HEK293 (cell line): ENCODE measurements at regions not wholly inside any gene's neighbourhood (a gene's known extent, or its start where the extent isn't known, plus 50 kb on each side); places are given as distances from the start of the nearest gene placed in this dataset.

ENCODE experiments used
- TCF7L2 ChIP-seq: IDR thresholded peaks from 2 replicates; pipeline ENCODE4 v1.6.1; 2011; ENCODE audit warnings: low read depth, mild to moderate bottlenecking, inconsistent platforms, low read length, moderate library complexity, borderline replicate concordance
- ZNF274 ChIP-seq, 2 experiments: fragments of 200-500 bp in 1 of 2; fragments of 450-650 bp in 1 of 2; sonication (Bioruptor generic) in 1 of 2; formaldehyde crosslinking in 1 of 2; IDR thresholded peaks; 2 replicates each; pipeline versions ENCODE4 v1.5.1 to v1.6.1; 2014 to 2016; ENCODE audit warnings: borderline replicate concordance in 1 of 2, inconsistent platforms in 1 of 2, low read length in 1 of 2, missing biosample characterization in 1 of 2, missing genetic modification characterization in 1 of 2
- ZNF416 ChIP-seq: fragments of 450-650 bp; formaldehyde crosslinking; IDR thresholded peaks from 2 replicates; pipeline ENCODE4 v1.5.1; 2016; ENCODE audit warnings: missing biosample characterization, missing genetic modification characterization
- ZNF473 ChIP-seq: fragments of 450-650 bp; formaldehyde crosslinking; IDR thresholded peaks from 2 replicates; pipeline ENCODE4 v1.5.1; 2017; ENCODE audit warnings: missing biosample characterization, missing genetic modification characterization
- ZNF48 ChIP-seq: fragments of 450-650 bp; formaldehyde crosslinking; IDR thresholded peaks from 2 replicates; pipeline ENCODE4 v1.5.1; 2016; ENCODE audit warnings: missing biosample characterization, missing genetic modification characterization
- ZNF571 ChIP-seq: fragments of 450-650 bp; formaldehyde crosslinking; IDR thresholded peaks from 2 replicates; pipeline ENCODE4 v1.5.0; 2017; ENCODE audit warnings: missing biosample characterization, missing genetic modification characterization
- ZNF776 ChIP-seq: fragments of 450-650 bp; formaldehyde crosslinking; IDR thresholded peaks from 2 replicates; pipeline ENCODE4 v1.5.0; 2017; ENCODE audit warnings: missing biosample characterization, missing genetic modification characterization, borderline replicate concordance
- TF ChIP-seq, protein P1 (sequence below): fragments of 450-650 bp; formaldehyde crosslinking; IDR thresholded peaks from 2 replicates; pipeline ENCODE4 v1.5.1; 2016; ENCODE audit warnings: missing biosample characterization, missing genetic modification characterization
- TF ChIP-seq, protein P2 (sequence below): fragments of 450-650 bp; formaldehyde crosslinking; IDR thresholded peaks from 2 replicates; pipeline ENCODE4 v1.5.1; 2016; ENCODE audit warnings: missing biosample characterization, missing genetic modification characterization
- TF ChIP-seq, protein P3 (sequence below): fragments of 450-650 bp; formaldehyde crosslinking; IDR thresholded peaks from 2 replicates; pipeline ENCODE4 v1.5.1; 2016; ENCODE audit warnings: missing biosample characterization, missing genetic modification characterization

DNA sequence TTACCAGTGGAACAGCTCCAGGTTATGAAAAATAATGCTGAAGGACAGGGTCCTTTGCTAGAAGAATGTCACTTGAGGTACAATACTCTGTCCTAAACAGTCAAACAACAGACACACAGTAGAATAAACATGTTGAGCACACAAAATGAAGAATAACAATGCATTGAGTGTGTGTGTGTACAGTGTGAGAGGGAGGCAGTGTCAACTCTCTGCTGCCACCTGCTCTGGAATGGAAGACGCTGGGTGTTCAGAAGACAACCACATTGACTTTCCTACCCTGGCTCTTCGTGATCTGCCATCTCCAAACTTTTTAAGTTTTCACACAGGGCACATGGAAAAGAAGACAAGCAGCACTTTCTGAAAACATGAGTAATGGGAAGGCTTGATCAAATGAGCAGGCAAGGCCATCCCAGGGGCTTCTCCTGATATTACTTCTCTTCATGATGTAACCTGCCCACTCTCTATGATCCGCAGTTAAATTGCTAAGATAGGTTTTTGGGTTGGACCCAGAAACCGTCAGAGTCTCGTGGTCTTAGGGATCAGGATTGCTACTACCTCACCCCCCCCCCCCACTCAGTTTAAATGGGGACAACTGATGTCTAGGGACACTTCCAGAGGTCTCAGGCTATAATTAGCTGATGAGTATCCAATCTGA is 533.2 kb upstream of the TNP1 start:
- TF ChIP-seq ZNF48, result no peak
- no peak for TF ChIP-seq ZNF776 (tag by site-specific recombination)
- TF ChIP-seq, protein P1, sequence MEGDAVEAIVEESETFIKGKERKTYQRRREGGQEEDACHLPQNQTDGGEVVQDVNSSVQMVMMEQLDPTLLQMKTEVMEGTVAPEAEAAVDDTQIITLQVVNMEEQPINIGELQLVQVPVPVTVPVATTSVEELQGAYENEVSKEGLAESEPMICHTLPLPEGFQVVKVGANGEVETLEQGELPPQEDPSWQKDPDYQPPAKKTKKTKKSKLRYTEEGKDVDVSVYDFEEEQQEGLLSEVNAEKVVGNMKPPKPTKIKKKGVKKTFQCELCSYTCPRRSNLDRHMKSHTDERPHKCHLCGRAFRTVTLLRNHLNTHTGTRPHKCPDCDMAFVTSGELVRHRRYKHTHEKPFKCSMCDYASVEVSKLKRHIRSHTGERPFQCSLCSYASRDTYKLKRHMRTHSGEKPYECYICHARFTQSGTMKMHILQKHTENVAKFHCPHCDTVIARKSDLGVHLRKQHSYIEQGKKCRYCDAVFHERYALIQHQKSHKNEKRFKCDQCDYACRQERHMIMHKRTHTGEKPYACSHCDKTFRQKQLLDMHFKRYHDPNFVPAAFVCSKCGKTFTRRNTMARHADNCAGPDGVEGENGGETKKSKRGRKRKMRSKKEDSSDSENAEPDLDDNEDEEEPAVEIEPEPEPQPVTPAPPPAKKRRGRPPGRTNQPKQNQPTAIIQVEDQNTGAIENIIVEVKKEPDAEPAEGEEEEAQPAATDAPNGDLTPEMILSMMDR, result no peak
- no peak for TF ChIP-seq ZNF416 (tag by site-specific recombination)
- TF ChIP-seq ZNF473, result no peak
- TF ChIP-seq, protein P2, sequence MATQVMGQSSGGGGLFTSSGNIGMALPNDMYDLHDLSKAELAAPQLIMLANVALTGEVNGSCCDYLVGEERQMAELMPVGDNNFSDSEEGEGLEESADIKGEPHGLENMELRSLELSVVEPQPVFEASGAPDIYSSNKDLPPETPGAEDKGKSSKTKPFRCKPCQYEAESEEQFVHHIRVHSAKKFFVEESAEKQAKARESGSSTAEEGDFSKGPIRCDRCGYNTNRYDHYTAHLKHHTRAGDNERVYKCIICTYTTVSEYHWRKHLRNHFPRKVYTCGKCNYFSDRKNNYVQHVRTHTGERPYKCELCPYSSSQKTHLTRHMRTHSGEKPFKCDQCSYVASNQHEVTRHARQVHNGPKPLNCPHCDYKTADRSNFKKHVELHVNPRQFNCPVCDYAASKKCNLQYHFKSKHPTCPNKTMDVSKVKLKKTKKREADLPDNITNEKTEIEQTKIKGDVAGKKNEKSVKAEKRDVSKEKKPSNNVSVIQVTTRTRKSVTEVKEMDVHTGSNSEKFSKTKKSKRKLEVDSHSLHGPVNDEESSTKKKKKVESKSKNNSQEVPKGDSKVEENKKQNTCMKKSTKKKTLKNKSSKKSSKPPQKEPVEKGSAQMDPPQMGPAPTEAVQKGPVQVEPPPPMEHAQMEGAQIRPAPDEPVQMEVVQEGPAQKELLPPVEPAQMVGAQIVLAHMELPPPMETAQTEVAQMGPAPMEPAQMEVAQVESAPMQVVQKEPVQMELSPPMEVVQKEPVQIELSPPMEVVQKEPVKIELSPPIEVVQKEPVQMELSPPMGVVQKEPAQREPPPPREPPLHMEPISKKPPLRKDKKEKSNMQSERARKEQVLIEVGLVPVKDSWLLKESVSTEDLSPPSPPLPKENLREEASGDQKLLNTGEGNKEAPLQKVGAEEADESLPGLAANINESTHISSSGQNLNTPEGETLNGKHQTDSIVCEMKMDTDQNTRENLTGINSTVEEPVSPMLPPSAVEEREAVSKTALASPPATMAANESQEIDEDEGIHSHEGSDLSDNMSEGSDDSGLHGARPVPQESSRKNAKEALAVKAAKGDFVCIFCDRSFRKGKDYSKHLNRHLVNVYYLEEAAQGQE, result no peak
- no peak for TF ChIP-seq ZNF571 (tag by site-specific recombination)
- TF ChIP-seq ZNF274 (IDR thresholded peaks at IDR 0.05; ENCODE audit: low read length), result no peak
- TF ChIP-seq ZNF274 (tag by site-specific recombination; IDR thresholded peaks at IDR 0.05; ENCODE audit: borderline replicate concordance), result no peak
- TF ChIP-seq, protein P3, sequence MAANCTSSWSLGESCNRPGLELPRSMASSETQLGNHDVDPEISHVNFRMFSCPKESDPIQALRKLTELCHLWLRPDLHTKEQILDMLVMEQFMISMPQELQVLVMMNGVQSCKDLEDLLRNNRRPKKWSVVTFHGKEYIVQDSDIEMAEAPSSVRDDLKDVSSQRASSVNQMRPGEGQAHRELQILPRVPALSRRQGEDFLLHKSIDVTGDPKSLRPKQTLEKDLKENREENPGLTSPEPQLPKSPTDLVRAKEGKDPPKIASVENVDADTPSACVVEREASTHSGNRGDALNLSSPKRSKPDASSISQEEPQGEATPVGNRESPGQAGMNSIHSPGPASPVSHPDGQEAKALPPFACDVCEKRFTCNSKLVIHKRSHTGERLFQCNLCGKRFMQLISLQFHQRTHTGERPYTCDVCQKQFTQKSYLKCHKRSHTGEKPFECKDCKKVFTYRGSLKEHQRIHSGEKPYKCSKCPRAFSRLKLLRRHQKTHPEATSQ (tag by site-specific recombination), result no peak
- no peak for TF ChIP-seq TCF7L2
